Spinal cord (tissue), 9 donors: ENCODE measurements at regions not wholly inside any gene's neighbourhood (a gene's known extent, or its start where the extent isn't known, plus 50 kb on each side); places are given as distances from the start of the nearest gene placed in this dataset.

ENCODE experiments used
- DNase-seq, 6 donors: peaks; one replicate each; pipeline versions ENCODE4 v3.0.0 to v3.0.0-alpha.2; 2013 to 2015; ENCODE audit warnings: low spot score in 6 of 6, low read depth in 4 of 6
- H3K27ac ChIP-seq: one replicate; pipeline ENCODE4 v1.5.1; 2013; ENCODE audit warnings: low read depth, low read length, control low read depth
- H3K27me3 ChIP-seq: one replicate; pipeline ENCODE4 v1.6.1; 2013; ENCODE audit warnings: low read length; ENCODE audit not compliant: control insufficient read depth, insufficient read depth
- H3K36me3 ChIP-seq: one replicate; pipeline ENCODE4 v1.6.1; 2013; ENCODE audit warnings: low read length; ENCODE audit not compliant: control insufficient read depth, insufficient read depth
- H3K4me1 ChIP-seq: one replicate; pipeline ENCODE4 v1.6.1; 2013; ENCODE audit warnings: low read length; ENCODE audit not compliant: control insufficient read depth, insufficient read depth
- H3K4me3 ChIP-seq: one replicate; pipeline ENCODE4 v1.5.1; 2013; ENCODE audit warnings: low read depth, low read length, control low read depth
- H3K9me3 ChIP-seq: one replicate; pipeline ENCODE4 v1.6.1; 2013; ENCODE audit warnings: low read length; ENCODE audit not compliant: control insufficient read depth, insufficient read depth
- WGBS: methylation state at CpG from one replicate; pipeline ENCODE4 v1.1.5; 2013; ENCODE audit warnings: missing lambda C conversion rate; ENCODE audit not compliant: insufficient coverage; 5-methylcytosine and 5-hydroxymethylcytosine counted together
- donor health status: healthy.

DNA sequence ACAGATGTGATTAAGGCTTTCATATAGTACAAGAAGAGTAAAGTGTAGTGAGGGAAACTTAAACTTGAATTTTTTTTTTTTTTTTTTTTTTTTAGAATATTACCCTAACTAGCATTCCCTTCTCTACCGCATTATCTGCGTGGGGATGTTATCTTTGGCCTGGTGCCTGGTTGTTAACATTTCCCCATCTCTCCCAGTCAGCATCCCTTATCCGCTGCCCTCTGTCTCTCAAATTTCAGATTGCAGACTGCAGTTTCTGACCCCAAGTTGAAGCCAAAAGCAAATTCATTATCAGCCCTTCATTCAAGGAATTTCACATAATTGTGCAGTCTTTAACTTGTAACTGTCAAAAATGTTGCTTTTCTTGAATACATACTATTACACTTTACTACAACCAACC, 353.0 kb downstream of the PLOD2 start:
- Histone ChIP-seq H3K4me1 (no peaks in the 10 kb centered on the region), H3K27ac (no peak overlapping the region), H3K9me3 (no peaks in the 10 kb centered on the region), H3K36me3 (no peaks in the 10 kb centered on the region), H3K4me3 (no peak overlapping the region), H3K27me3 (no peaks in the 10 kb centered on the region)
- DNase-seq, result peak in 2 of 6 donors; percentile 59 to 78
- WGBS, result no CpG with 5 or more reads among the region's 3 CpGs

DNA sequence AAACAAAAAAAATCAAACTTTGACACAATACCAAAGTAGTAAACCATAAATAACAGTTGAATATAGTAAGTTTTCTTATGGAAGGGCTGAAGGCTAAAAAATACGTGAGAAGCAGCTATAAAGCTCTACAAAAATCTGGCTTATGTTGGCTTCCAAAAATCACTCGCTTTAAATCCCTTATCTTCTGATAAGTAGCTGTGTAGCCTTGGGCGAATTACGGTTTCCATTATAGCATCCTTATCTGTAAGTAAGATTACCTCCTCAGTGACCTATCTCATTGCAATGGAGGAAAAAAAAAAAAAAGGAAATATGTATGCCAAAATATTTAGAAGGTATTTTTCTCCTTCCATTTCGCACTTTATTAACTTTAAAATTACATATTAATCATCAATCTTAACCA, 348.6 kb downstream of the PLOD2 start:
- Histone ChIP-seq H3K4me1 (no peaks in the 10 kb centered on the region), H3K36me3 (no peaks in the 10 kb centered on the region), H3K4me3 (no peak overlapping the region), H3K9me3 (no peaks in the 10 kb centered on the region), H3K27me3 (no peaks in the 10 kb centered on the region), H3K27ac (no peak overlapping the region)
- DNase-seq, result no peak
- 40% methylated on average over 1 of the region's 5 CpGs for WGBS

DNA sequence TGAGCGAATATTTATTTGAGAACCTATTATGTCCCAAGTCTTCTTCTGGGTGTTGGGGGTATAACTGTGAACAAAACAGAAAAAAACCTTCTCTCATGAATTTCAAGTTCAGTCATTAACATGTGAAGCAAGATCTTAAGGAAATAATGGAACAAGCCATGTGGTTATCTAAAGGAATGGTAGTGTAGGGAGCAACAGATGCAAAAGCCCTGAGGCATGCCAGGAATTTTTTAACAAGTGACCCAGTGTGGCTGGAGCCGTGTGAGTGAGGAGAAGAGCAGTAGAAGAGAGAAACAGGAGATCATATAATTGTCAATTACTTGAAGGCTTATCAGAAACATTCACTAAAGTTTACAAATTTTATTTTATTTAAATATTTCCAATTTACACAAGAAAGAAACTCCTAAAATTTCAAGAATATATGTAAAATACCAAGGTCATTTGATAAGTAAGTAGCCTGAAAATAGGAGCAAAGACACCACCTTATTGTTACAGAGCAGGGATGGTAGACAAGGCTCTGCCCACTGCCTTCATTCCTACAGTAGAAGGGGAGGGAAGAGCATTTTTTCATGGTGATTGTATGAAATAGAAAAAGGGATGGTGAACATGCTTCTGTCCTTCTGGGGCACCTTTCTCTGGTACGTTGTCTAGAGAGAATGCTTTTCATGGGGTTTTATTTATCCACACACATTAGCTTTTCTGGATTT, 345.1 kb downstream of the PLOD2 start:
- H3K4me3 ChIP-seq, result no peak overlapping the region
- H3K36me3 ChIP-seq, result no peaks in the 10 kb centered on the region
- no peaks in the 10 kb centered on the region for H3K27me3 ChIP-seq
- H3K27ac ChIP-seq, result no peak overlapping the region
- H3K4me1 ChIP-seq, result no peaks in the 10 kb centered on the region
- no peaks in the 10 kb centered on the region for H3K9me3 ChIP-seq
- no peak for DNase-seq
- no CpG with 5 or more reads among the region's 3 CpGs for WGBS

DNA sequence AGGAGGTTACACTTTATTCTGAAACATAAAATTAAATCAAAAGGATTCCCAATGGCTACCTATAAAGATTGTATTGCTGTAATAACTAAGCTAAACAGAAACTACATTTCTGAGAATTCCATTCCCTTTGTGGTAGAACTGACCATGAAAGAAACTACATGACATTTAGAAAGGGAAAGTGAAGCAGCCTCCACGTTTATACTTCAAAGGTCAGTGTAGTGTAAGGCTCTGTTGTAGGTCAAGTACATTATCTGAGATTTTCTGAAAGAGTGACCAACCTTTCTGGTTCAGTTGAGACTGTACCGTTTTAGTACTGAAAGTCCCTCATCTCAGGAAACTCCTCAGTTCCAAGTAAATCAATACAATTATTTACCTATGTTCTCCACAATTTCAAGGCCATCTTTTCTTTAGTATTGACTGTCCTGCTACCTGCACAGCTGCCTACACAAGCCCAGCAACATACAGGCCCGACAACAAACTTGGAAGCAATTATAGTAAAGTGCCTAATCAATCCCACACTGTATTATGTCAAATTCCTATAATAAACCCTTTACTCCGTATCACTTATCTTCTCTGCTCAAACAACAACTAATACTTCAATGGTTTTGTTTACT, 343.0 kb downstream of the PLOD2 start:
- Histone ChIP-seq H3K9me3 (no peaks in the 10 kb centered on the region), H3K27me3 (no peaks in the 10 kb centered on the region), H3K36me3 (no peaks in the 10 kb centered on the region), H3K4me3 (no peak overlapping the region), H3K4me1 (no peaks in the 10 kb centered on the region), H3K27ac (no peak overlapping the region)
- WGBS, result 70% methylated on average over 1 of the region's 4 CpGs
- no peak for DNase-seq

DNA sequence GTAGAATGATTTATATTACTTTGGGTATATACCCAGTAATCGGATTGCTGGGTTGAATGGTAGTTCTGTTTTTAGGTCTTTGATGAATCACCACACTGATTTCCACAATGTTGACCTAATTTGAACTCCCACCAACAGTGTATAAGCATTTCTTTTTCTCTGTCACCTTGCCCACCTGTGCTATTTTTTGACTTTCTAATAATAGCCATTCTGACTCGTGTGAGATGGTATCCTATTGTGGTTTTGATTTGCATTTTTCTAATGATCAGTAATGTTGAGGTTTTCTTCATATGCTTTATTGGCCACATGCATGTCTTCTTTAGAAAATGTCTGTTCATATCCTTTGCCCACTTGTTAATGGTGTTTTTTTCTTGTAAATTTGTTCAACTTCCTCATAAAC, 340.8 kb downstream of the PLOD2 start:
- WGBS, result no CpG with 5 or more reads among the region's 2 CpGs
- H3K27me3 ChIP-seq, result no peaks in the 10 kb centered on the region
- DNase-seq, result no peak
- no peak overlapping the region for H3K27ac ChIP-seq
- H3K36me3 ChIP-seq, result no peaks in the 10 kb centered on the region
- H3K4me1 ChIP-seq, result no peaks in the 10 kb centered on the region
- no peaks in the 10 kb centered on the region for H3K9me3 ChIP-seq
- H3K4me3 ChIP-seq, result no peak overlapping the region

DNA sequence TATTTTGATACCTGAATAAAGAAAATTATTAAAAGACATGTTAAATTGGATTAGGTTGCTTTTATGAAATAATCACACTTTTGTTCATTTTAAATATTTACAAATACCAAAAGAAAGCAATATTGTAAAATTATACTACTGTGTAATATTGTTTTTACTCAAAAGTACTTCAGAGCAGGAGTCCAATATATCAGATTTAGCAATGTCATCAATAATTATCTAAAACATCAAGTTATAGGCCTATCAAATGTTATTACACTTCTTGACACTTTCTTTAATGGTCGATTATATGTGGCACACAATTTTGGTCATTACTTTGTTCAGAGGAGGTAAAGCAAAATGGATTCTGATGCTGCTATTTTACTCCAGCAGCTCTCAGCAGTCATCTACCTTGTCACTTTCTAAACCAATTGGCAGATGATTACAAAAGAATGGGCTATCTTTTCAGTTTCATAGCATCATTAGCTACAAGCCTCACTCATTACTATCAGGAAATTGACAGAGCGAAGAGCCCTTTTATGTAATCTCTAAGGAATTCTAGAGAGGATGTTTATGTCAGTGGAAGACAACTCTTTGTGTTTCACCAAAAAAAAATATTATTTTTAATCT, 318.6 kb downstream of the PLOD2 start:
- Histone ChIP-seq H3K36me3 (no peaks in the 10 kb centered on the region), H3K27ac (no peak overlapping the region), H3K9me3 (no peaks in the 10 kb centered on the region), H3K4me3 (no peak overlapping the region), H3K4me1 (no peaks in the 10 kb centered on the region), H3K27me3 (no peaks in the 10 kb centered on the region)
- no CpG with 5 or more reads among the region's 2 CpGs for WGBS
- peak in 1 of 6 donors; percentile 15 for DNase-seq

DNA sequence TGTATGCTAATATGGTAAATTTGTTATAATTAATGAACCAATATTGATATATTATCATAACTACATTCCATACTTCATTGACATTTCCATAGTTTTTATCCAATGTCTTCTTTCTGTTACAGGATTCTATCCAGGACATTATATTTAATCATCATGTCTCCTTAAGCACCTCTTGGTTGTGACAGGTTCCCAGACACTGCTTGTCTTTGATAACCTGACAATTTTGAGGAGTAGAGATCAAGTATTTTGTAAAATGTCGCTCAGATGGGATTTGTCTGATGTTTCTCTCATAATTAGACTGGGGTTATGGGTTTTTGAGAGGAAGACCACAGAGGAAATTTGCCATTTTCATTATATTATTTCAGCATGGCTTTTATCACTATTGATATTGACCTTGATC, 317.4 kb downstream of the PLOD2 start:
- no CpG with 5 or more reads among the region's 1 CpG for WGBS
- no peak for DNase-seq
- no peak overlapping the region for H3K27ac ChIP-seq

DNA sequence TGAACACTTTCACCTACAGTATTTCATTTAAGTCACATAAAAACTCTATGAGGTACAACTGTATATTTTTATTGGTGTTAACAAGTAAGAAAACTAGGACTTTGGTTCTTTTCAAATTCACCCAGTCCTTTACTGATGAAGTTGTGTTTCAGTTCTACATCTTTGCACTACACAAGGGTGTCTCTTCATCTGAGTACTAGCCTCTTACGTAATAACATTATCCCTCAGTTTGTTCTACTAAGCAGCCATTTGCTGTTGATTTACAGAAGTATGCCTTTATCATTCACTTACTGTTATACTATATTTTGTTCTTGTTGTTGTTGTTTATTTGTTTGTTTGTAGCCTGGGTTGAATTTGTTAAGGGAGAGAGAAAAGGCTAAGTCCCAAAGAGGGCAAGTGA, 311.9 kb downstream of the PLOD2 start:
- Histone ChIP-seq H3K4me3 (no peak overlapping the region), H3K4me1 (no peaks in the 10 kb centered on the region), H3K9me3 (no peaks in the 10 kb centered on the region), H3K27me3 (no peaks in the 10 kb centered on the region), H3K36me3 (no peaks in the 10 kb centered on the region), H3K27ac (no peak overlapping the region)
- DNase-seq, result no peak
- WGBS, result no CpG with 5 or more reads among the region's 1 CpG

More for the DNA sequence above, 317.4 kb downstream of the PLOD2 start:
- no peak overlapping the region for H3K4me3 ChIP-seq
- H3K36me3 ChIP-seq, result no peaks in the 10 kb centered on the region
- no peaks in the 10 kb centered on the region for H3K4me1 ChIP-seq
- no peaks in the 10 kb centered on the region for H3K9me3 ChIP-seq
- H3K27me3 ChIP-seq, result no peaks in the 10 kb centered on the region

DNA sequence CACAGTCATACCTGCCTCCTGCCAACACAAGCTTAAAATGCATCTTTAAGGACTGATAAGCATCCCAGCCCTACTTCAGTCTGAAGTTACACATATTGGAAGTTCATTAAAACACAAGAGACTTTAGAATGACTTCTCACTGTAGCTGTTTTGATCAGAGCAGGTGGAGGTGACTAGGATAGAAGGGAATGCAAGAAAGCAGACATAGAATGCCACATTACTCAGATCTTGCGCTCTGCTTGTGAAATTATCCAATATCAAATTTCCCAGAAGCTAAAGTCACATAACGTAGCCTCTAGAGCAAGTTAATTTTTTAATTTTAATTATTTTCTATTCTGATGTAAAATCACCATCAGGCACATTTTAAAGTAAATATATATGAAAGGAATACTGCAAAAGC, 306.5 kb downstream of the PLOD2 start:
- Histone ChIP-seq H3K9me3 (no peaks in the 10 kb centered on the region), H3K27ac (no peak overlapping the region), H3K36me3 (no peaks in the 10 kb centered on the region), H3K27me3 (no peaks in the 10 kb centered on the region), H3K4me1 (no peaks in the 10 kb centered on the region), H3K4me3 (no peak overlapping the region)
- WGBS, result no CpG with 5 or more reads among the region's 2 CpGs
- no peak for DNase-seq

DNA sequence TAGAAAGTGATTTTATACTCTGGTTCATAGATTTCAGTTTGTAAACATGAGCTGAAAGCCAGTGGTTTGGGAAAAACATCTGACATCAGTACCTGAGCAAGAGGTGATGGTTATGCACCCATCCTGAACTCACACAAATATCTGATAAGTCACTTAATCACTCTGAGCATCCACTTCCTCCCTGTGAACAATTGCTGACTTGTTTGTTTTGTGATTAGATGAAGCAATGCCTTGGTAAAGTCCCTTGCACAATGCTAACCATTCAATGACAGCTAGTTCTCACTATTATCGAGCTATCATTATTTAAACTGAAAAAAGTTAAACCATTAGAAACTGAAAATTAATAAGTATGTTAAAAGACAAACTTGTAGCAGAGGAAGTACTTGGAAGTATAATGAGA, 303.0 kb downstream of the PLOD2 start:
- Histone ChIP-seq H3K36me3 (no peaks in the 10 kb centered on the region), H3K27ac (no peak overlapping the region), H3K4me1 (no peaks in the 10 kb centered on the region), H3K4me3 (no peak overlapping the region), H3K27me3 (no peaks in the 10 kb centered on the region), H3K9me3 (no peaks in the 10 kb centered on the region)
- no peak for DNase-seq
- WGBS, result no CpG with 5 or more reads among the region's 1 CpG
